ENCODE measurements at regions not wholly inside any gene's neighbourhood (a gene's known extent, or its start where the extent isn't known, plus 50 kb on each side); places are given as distances from the start of the nearest gene placed in this dataset.

GRCh38 chr3:40766396-40766795 is 241.6 kb downstream of the ZNF621 start:
- H3K27ac Mint-ChIP-seq (ENCODE audit: unreplicated experiment): no peak overlapping the region
- no peaks in the 10 kb centered on the region for H3K4me1 Mint-ChIP-seq (ENCODE audit: low read depth, unreplicated experiment)
- peaks cover 2% of the 10 kb centered on the region for H3K9me3 Mint-ChIP-seq (ENCODE audit: low read depth, unreplicated experiment)
- no TSS peak for BruUV-seq (replicated peaks)
- H3K36me3 Mint-ChIP-seq (ENCODE audit: insufficient read depth, unreplicated experiment): no peaks in the 10 kb centered on the region
- intact Hi-C loops (cut with micrococcal nuclease; ENCODE audit: unreplicated experiment): no loop called here
- no peaks in the 10 kb centered on the region for H3K27me3 Mint-ChIP-seq (ENCODE audit: unreplicated experiment)
- TF ChIP-seq CTCF (IDR thresholded peaks at IDR 0.05; ENCODE audit: unreplicated experiment): no peak
- H3K4me3 Mint-ChIP-seq (ENCODE audit: low read depth, unreplicated experiment): no peak overlapping the region
- CTCF ChIA-PET: no interaction called here
- no peak for DNase-seq

GRCh38 chr3:40768046-40768445 is 243.3 kb downstream of the ZNF621 start:
- Mint-ChIP-seq H3K4me3 (ENCODE audit: low read depth, unreplicated experiment) (no peak overlapping the region), H3K4me1 (ENCODE audit: low read depth, unreplicated experiment) (no peaks in the 10 kb centered on the region), H3K27me3 (ENCODE audit: unreplicated experiment) (no peaks in the 10 kb centered on the region), H3K27ac (ENCODE audit: unreplicated experiment) (no peak overlapping the region), H3K36me3 (ENCODE audit: insufficient read depth, unreplicated experiment) (no peaks in the 10 kb centered on the region), H3K9me3 (ENCODE audit: low read depth, unreplicated experiment) (peaks cover 2% of the 10 kb centered on the region)
- CTCF ChIA-PET: no interaction called here
- intact Hi-C loops (cut with micrococcal nuclease; ENCODE audit: unreplicated experiment): no loop called here
- TF ChIP-seq CTCF (IDR thresholded peaks at IDR 0.05; ENCODE audit: unreplicated experiment): no peak
- no TSS peak for BruUV-seq (replicated peaks)
- no peak for DNase-seq

GRCh38 chr3:40768536-40768935 is 243.8 kb downstream of the ZNF621 start:
- Mint-ChIP-seq H3K4me3 (ENCODE audit: low read depth, unreplicated experiment) (no peak overlapping the region), H3K27ac (ENCODE audit: unreplicated experiment) (no peak overlapping the region), H3K27me3 (ENCODE audit: unreplicated experiment) (no peaks in the 10 kb centered on the region), H3K36me3 (ENCODE audit: insufficient read depth, unreplicated experiment) (no peaks in the 10 kb centered on the region), H3K4me1 (ENCODE audit: low read depth, unreplicated experiment) (no peaks in the 10 kb centered on the region), H3K9me3 (ENCODE audit: low read depth, unreplicated experiment) (peaks cover 2% of the 10 kb centered on the region)
- no peak for TF ChIP-seq CTCF (IDR thresholded peaks at IDR 0.05; ENCODE audit: unreplicated experiment)
- no peak for DNase-seq
- intact Hi-C loops (cut with micrococcal nuclease; ENCODE audit: unreplicated experiment): no loop called here
- CTCF ChIA-PET: no interaction called here
- no TSS peak for BruUV-seq (replicated peaks)

- H3K27ac Mint-ChIP-seq (ENCODE audit: unreplicated experiment): no peak overlapping the region
- no peak for TF ChIP-seq CTCF (IDR thresholded peaks at IDR 0.05; ENCODE audit: unreplicated experiment)
- H3K36me3 Mint-ChIP-seq (ENCODE audit: insufficient read depth, unreplicated experiment): no peaks in the 10 kb centered on the region
- peaks cover 14% of the 10 kb centered on the region for H3K27me3 Mint-ChIP-seq (ENCODE audit: unreplicated experiment)
- BruUV-seq (replicated peaks): no TSS peak
- no peak for DNase-seq
- H3K4me1 Mint-ChIP-seq (ENCODE audit: low read depth, unreplicated experiment): no peaks in the 10 kb centered on the region
- intact Hi-C loops (cut with micrococcal nuclease; ENCODE audit: unreplicated experiment): no loop called here
- CTCF ChIA-PET: no interaction called here
- no peaks in the 10 kb centered on the region for H3K9me3 Mint-ChIP-seq (ENCODE audit: low read depth, unreplicated experiment)
- H3K4me3 Mint-ChIP-seq (ENCODE audit: low read depth, unreplicated experiment): no peak overlapping the region
Observed at GRCh38 chr3:40770061-40770460, 245.3 kb downstream of the ZNF621 start.

GRCh38 chr3:40771112-40771511 is 246.4 kb downstream of the ZNF621 start:
- no TSS peak for BruUV-seq (replicated peaks)
- H3K9me3 Mint-ChIP-seq (ENCODE audit: low read depth, unreplicated experiment): no peaks in the 10 kb centered on the region
- no peak for TF ChIP-seq CTCF (IDR thresholded peaks at IDR 0.05; ENCODE audit: unreplicated experiment)
- no peaks in the 10 kb centered on the region for H3K36me3 Mint-ChIP-seq (ENCODE audit: insufficient read depth, unreplicated experiment)
- DNase-seq: no peak
- CTCF ChIA-PET: no interaction called here
- H3K4me3 Mint-ChIP-seq (ENCODE audit: low read depth, unreplicated experiment): no peak overlapping the region
- H3K27ac Mint-ChIP-seq (ENCODE audit: unreplicated experiment): no peak overlapping the region
- intact Hi-C loops (cut with micrococcal nuclease; ENCODE audit: unreplicated experiment): no loop called here
- H3K4me1 Mint-ChIP-seq (ENCODE audit: low read depth, unreplicated experiment): no peaks in the 10 kb centered on the region
- H3K27me3 Mint-ChIP-seq (ENCODE audit: unreplicated experiment): peaks cover 25% of the 10 kb centered on the region

Data from Calu3 (cell line).